Stimulated activated naive CD4-positive, alpha-beta T cell (primary cell): ENCODE measurements at regions not wholly inside any gene's neighbourhood (a gene's known extent, or its start where the extent isn't known, plus 50 kb on each side); places are given as distances from the start of the nearest gene placed in this dataset.

Experiments
- DNase-seq, 6 experiments: peaks; one replicate each; lab custom pipeline; 2025; lab: John Stamatoyannopoulos, UW

- DNase-seq: no peak
Measured at GRCh38 chr2:220628252-220628651, 943.9 kb downstream of the EPHA4 start.

- DNase-seq: no peak
Measured at GRCh38 chr2:220641137-220641536, 931.0 kb downstream of the EPHA4 start.

GRCh38 chr2:220646424-220646823, 925.7 kb downstream of the EPHA4 start:
- no peak for DNase-seq

GRCh38 chr2:220648628-220649027, 923.5 kb downstream of the EPHA4 start:
- no peak for DNase-seq

- DNase-seq: no peak
Measured at GRCh38 chr2:220653776-220654175, 918.3 kb downstream of the EPHA4 start.

GRCh38 chr2:220654322-220654721, 917.8 kb downstream of the EPHA4 start:
- no peak for DNase-seq

GRCh38 chr2:220660277-220661145, 911.6 kb downstream of the EPHA4 start:
- no peak for DNase-seq

GRCh38 chr2:220662431-220662830, 909.7 kb downstream of the EPHA4 start:
- DNase-seq: no peak

- no peak for DNase-seq
Measured at GRCh38 chr2:220663065-220663464, 909.0 kb downstream of the EPHA4 start.

GRCh38 chr2:220664272-220665107, 907.6 kb downstream of the EPHA4 start:
- DNase-seq: no peak

GRCh38 chr2:220665108-220665471, 907.0 kb downstream of the EPHA4 start:
- DNase-seq: no peak

- DNase-seq: no peak
Measured at GRCh38 chr2:220669324-220669723, 902.8 kb downstream of the EPHA4 start.

- DNase-seq: no peak
Measured at GRCh38 chr2:220670511-220670910, 901.6 kb downstream of the EPHA4 start.

- no peak for DNase-seq
Measured at GRCh38 chr2:220673151-220673874, 898.8 kb downstream of the EPHA4 start.

GRCh38 chr2:220674033-220674432, 898.1 kb downstream of the EPHA4 start:
- DNase-seq: no peak

- DNase-seq: no peak
Measured at GRCh38 chr2:220676695-220677094, 895.4 kb downstream of the EPHA4 start.

- no peak for DNase-seq
Measured at GRCh38 chr2:220678943-220679342, 893.2 kb downstream of the EPHA4 start.

GRCh38 chr2:220682616-220683015, 889.5 kb downstream of the EPHA4 start:
- no peak for DNase-seq

GRCh38 chr2:220684099-220684498, 888.0 kb downstream of the EPHA4 start:
- no peak for DNase-seq

- peak; percentile 16 to 63 (median 36) for DNase-seq
Measured at GRCh38 chr2:220687231-220687843, 884.8 kb downstream of the EPHA4 start.

GRCh38 chr2:220695397-220696279, 876.5 kb downstream of the EPHA4 start:
- DNase-seq: no peak
